GM12865 (cell line): ENCODE measurements at regions not wholly inside any gene's neighbourhood (a gene's known extent, or its start where the extent isn't known, plus 50 kb on each side); places are given as distances from the start of the nearest gene placed in this dataset.

Experiments used
- DNase-seq: peaks from one replicate; pipeline ENCODE4 v3.0.0; 2010; ENCODE audit warnings: low read depth
- H3K4me3 ChIP-seq: 2 replicates; pipeline ENCODE4 v1.5.1; 2011; ENCODE audit warnings: mild to moderate bottlenecking, low read depth, low read length, control low read depth
- TF ChIP-seq, protein P1 (sequence below): IDR thresholded peaks from 2 replicates; pipeline ENCODE4 v1.5.1; 2011; ENCODE audit warnings: low read length, control low read depth, low read depth, inconsistent platforms; ENCODE audit not compliant: insufficient read depth; ENCODE audit errors: missing control alignments

- H3K4me3 ChIP-seq, result no peak overlapping the region
- no peak for DNase-seq
- TF ChIP-seq, protein P1, sequence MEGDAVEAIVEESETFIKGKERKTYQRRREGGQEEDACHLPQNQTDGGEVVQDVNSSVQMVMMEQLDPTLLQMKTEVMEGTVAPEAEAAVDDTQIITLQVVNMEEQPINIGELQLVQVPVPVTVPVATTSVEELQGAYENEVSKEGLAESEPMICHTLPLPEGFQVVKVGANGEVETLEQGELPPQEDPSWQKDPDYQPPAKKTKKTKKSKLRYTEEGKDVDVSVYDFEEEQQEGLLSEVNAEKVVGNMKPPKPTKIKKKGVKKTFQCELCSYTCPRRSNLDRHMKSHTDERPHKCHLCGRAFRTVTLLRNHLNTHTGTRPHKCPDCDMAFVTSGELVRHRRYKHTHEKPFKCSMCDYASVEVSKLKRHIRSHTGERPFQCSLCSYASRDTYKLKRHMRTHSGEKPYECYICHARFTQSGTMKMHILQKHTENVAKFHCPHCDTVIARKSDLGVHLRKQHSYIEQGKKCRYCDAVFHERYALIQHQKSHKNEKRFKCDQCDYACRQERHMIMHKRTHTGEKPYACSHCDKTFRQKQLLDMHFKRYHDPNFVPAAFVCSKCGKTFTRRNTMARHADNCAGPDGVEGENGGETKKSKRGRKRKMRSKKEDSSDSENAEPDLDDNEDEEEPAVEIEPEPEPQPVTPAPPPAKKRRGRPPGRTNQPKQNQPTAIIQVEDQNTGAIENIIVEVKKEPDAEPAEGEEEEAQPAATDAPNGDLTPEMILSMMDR, result no peak
Observed at GRCh38 chr13:99809496-99809895, 162.1 kb downstream of the ZIC5 start.

GRCh38 chr13:99808786-99809185, 162.8 kb downstream of the ZIC5 start:
- no peak for DNase-seq
- TF ChIP-seq, protein P1, result no peak

DNA sequence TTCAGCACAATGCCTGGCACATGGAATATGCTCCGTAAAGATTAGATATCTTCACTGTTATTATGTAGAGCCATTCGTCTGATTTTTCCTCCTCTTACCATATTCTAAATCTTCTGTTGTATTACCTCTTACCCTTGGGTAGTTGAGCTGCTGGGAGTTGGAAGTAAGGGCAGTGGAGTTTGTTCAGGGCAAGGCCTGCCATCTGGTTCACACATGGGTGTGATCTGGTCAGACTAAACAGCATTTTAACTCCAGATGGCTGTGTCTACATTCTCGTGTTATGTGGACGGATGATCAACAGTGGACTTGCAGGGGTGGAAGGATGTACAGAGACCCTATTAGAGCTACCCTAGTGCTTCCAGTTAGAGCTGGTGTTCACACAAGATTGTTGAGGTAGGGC, 164.9 kb downstream of the ZIC5 start:
- no peak for DNase-seq
- H3K4me3 ChIP-seq, result no peak overlapping the region
- TF ChIP-seq, protein P1, result no peak

More at GRCh38 chr13:99808786-99809185, 162.8 kb downstream of the ZIC5 start:
- H3K4me3 ChIP-seq, result no peak overlapping the region

GRCh38 chr13:99805361-99805760, 166.2 kb downstream of the ZIC5 start:
- H3K4me3 ChIP-seq, result no peak overlapping the region
- DNase-seq, result no peak

DNA sequence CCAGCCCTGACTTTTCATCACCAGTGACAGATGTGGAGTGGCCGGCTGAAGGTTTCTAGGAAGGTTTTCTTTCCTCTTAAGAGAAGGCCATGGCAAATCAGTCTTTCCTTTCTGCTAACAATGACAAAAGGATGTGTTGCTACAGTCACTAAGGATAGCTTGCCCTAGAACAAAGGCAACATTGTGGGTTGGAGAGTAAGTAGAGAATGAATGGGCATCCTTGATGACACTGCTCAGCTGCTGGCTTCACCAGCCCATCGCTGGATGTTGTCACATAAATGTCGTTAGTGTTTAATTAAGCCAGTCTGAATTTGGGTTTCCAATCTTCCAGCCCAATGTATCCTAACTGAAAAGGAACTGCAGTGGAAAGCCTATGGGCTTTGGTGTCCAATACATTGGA, 168.4 kb downstream of the ZIC5 start:
- DNase-seq, result no peak
- H3K4me3 ChIP-seq, result no peak overlapping the region
- TF ChIP-seq, protein P1, result no peak

More at GRCh38 chr13:99805361-99805760, 166.2 kb downstream of the ZIC5 start:
- TF ChIP-seq, protein P1, result no peak

GRCh38 chr13:99802416-99802815, 169.2 kb downstream of the ZIC5 start:
- no peak overlapping the region for H3K4me3 ChIP-seq
- DNase-seq, result no peak
- TF ChIP-seq, protein P1, result no peak

DNA sequence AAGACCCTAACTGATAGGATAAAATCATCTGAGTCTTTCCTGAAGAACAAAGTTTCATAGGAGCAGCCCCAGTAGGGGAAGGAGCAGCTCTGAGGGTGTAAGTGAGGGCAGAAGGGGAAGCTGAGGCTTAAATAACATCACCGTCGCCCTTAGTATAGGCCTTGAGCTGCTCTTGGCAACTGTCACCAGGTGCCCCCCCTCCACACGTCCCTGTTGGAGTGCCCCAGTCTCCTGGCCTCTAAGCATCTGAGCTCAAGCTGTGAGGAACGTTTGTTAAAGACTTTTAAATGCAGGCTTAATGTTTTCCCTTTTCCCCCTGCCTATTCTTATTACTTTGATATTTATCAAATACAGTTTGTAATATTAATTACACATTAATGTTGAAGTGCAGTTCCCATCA, 170.6 kb downstream of the ZIC5 start:
- DNase-seq, result no peak
- TF ChIP-seq, protein P1, result no peak
- H3K4me3 ChIP-seq, result no peak overlapping the region
